ENCODE measurements at regions not wholly inside any gene's neighbourhood (a gene's known extent, or its start where the extent isn't known, plus 50 kb on each side); places are given as distances from the start of the nearest gene placed in this dataset.

DNA sequence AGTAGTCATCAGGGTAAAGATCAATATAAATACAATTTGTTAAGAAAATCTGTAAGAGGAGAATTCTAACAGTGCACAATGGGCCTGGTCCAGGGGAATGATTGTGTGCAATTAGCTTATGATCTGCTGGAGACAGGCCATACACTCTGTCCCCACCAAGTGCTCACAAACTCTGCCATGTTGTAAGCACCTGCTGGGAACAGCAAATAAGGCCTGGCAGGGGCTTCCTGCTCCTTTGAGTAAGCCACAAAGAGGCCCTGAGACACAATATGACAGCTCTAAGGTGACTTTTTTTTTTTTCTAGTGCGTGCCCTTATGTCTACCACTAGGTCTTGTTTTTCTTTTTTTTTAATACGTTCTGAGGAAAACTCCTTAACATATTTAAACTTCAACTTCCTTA lies 866.3 kb upstream of the PCDH7 start:
- TF ChIP-seq TAF1 (IDR thresholded peaks at IDR 0.05; ENCODE audit: low read depth), result no peak
- no peak for TF ChIP-seq EZH2 (IDR thresholded peaks at IDR 0.05; ENCODE audit: borderline replicate concordance, insufficient read depth, low read length, poor library complexity, severe bottlenecking)
- TF ChIP-seq RAD21 (conservative IDR thresholded peaks at IDR 0.05), result no peak
- TF ChIP-seq, protein P1, sequence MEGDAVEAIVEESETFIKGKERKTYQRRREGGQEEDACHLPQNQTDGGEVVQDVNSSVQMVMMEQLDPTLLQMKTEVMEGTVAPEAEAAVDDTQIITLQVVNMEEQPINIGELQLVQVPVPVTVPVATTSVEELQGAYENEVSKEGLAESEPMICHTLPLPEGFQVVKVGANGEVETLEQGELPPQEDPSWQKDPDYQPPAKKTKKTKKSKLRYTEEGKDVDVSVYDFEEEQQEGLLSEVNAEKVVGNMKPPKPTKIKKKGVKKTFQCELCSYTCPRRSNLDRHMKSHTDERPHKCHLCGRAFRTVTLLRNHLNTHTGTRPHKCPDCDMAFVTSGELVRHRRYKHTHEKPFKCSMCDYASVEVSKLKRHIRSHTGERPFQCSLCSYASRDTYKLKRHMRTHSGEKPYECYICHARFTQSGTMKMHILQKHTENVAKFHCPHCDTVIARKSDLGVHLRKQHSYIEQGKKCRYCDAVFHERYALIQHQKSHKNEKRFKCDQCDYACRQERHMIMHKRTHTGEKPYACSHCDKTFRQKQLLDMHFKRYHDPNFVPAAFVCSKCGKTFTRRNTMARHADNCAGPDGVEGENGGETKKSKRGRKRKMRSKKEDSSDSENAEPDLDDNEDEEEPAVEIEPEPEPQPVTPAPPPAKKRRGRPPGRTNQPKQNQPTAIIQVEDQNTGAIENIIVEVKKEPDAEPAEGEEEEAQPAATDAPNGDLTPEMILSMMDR (IDR thresholded peaks at IDR 0.05; ENCODE audit: poor library complexity, severe bottlenecking), result no peak
- no peak for TF ChIP-seq POLR2AphosphoS5 (IDR thresholded peaks at IDR 0.05)

Data from neural cell (in vitro differentiated cells).